Putamen (tissue), 1 donor: ENCODE measurements at regions not wholly inside any gene's neighbourhood (a gene's known extent, or its start where the extent isn't known, plus 50 kb on each side); places are given as distances from the start of the nearest gene placed in this dataset.
"Not testable (repeated sequence)": the region's sequence is repeated elsewhere in the genome, so short reads cannot be mapped to it uniquely, and the experiment has no call there.

Experiments
- DNase-seq: peaks from one replicate; pipeline ENCODE4 v3.0.0-alpha.2; 2016; ENCODE audit warnings: low spot score

GRCh38 chr20:53818457-53819177 is 225.0 kb upstream of the ZNF217 start:
- DNase-seq: no peak

DNA sequence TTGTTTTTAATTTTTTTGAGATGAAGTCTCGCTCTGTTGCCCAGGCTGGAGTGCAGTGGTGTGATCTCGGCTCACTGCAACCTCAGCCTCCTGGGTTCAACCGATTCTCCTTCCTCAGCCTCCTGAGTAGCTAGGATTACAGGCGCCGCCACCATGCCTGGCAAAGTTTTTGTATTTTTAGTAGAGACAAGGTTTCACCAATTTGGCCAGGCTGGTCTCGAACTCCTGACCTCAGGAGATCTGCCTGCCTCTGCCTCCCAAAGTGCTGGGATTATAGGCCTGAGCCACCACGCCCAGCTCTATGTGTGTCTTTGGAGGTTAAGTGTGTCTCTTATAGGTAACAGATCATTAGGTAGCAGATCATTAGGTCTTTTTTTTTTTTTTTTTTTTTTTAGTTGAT is 223.9 kb upstream of the ZNF217 start:
- DNase-seq: not testable (repeated sequence)

DNA sequence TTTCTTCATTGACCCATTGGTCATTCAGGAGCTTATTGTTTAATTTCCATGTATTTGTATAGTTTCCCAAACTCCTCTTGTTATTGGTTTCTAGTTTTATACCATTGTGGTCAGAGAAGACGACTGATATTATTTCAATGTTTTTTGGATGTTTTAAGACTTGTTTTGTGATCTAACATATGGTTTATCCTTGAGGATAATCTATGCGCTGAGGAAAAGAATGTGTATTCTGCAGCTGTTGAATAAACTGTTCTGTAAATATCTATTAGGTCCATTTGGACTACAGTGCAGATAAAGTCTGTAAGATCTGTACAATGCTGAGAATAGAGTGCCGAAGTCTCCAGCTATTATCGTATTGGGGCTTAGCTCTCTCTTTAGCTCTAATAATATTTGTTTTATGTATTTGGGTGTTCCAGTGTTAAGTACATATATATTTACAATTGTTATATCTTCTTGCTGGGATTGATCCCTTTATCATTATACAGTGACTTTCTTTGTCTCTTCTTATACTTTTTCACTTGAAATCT is 223.3 kb upstream of the ZNF217 start:
- DNase-seq: no peak

DNA sequence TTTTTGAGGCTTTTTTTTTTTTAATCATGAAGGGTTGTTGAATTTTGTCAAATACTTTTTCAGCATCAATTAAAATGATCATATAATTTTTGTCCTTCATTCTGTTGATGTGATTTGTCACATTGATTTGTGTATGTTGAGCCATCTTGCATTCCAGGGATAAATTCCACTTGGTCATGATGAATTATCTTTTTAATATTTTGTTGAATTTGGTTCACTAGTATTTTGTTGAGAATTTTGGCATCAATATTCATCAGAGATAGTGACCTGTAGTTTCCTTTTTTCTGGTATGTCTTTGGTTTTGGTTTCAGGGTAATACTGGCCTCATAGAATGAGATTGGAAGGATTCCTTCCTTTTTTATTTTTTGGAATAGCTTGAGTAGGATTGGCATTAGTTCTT is 221.9 kb upstream of the ZNF217 start:
- no peak for DNase-seq

DNA sequence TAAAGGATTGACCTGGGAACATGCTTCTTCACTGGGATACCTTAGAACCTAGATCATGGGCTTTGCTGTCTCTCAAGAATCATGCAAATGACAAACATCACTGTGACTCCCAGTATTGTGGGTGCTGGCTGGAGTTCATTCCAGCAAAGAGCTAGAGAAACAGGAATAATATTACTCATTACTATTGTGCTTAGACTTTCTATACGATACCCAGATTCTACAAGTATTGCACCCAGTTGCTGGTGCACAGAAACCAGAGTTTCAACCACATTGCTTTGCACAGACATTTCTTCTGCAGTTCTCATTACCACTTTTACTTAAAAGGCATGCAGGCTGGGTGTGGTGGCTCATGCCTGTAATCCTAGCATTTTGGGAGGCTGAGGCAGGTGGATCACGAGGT is 220.4 kb upstream of the ZNF217 start:
- no peak for DNase-seq

- DNase-seq: no peak
These were observed 220.0 kb upstream of the ZNF217 start for GRCh38 chr20:53813636-53814035.

GRCh38 chr20:53811577-53811976 is 217.9 kb upstream of the ZNF217 start:
- no peak for DNase-seq

DNA sequence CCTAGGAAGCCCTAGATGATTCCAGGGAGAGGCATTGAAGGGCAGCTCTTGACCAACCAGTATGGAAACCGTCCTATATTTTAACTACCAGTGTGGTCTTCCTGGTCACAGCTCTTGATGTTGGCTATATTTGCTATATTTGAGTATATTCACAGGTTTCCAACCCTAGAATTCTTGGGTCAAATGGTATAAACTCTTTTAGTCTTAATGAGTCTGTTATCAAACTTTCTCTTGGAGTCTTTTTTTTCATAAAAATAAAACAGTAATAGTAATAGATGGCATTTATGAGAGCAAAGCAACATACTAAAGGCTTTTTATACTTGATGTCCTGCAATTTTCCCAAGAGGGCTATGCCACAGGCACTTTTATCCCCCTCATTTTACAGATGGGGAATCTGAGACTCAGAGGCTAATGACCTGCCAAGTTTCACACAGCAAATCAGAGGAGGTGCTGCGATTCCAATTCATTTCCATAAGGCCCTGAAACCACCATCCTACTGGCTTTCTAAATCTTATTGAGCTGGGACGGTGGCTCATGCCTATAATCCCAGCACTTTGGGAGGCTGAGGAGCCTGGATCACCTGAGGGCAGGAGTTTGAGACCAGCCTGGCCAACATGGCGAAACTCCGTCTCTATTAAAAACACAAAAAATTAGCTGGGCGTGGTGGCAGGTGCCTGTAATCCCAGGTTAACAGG is 217.2 kb upstream of the ZNF217 start:
- no peak for DNase-seq

- DNase-seq: no peak
These were observed 216.2 kb upstream of the ZNF217 start for GRCh38 chr20:53809728-53810365.

DNA sequence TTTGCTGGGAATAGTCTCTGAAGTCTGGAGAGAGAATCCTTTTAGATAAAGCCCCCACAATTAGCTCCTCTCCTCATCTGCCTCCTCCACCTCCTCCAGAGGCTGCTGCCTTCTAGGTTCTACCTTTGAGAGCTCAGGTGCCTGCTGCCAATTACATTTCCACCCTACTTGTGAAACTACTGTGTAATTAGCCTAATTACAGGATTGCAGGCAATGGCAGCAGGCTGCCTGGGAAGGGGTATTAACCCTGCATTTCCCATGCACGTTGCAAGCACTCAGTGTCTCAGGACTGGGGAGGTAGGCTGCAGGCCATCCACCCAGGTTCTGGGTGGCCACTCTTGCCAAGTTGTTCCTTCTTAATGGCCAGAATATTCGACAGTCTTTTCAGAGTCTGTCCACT is 215.6 kb upstream of the ZNF217 start:
- DNase-seq: no peak

DNA sequence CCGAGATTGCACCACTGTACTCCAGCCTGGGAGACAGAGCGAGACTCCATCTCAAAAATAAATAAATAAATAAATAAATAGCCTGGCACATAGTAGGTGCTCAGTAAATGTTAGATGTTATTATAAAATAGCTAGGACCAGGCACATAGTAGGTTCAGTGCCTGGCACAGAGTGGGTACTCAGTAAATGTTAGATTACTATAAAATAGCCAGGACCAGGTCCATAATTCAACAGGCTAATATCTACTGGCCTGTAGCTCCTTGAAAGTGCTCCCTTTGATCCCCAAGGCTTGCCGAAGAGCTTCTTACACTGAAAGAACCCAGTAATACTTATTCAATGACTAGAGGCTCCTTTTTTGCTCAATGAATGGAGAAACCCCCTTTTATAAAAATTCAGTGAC is 215.1 kb upstream of the ZNF217 start:
- DNase-seq: no peak

DNA sequence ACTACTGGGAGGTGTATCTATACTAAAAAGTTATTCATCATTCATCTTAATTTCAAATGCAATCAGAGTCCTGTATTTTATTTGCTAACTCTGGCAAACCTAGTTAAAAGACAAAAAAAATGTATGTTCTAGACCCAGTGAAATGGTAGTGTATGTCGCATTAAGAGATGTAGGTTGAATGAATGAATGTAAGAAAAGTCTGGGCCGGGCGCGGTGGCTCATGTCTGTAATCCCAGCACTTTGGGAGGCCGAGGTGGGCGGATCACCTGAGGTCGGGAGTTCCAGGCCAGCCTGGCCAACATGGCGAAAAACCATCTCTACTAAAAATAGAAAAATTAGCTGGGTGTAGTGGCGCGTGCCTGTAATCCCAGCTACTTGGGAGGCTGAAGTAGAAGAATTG is 214.7 kb upstream of the ZNF217 start:
- not testable (repeated sequence) for DNase-seq

GRCh38 chr20:53806683-53807401 is 213.2 kb upstream of the ZNF217 start:
- no peak for DNase-seq

- DNase-seq: no peak
These were observed 212.3 kb upstream of the ZNF217 start for GRCh38 chr20:53805895-53806384.

DNA sequence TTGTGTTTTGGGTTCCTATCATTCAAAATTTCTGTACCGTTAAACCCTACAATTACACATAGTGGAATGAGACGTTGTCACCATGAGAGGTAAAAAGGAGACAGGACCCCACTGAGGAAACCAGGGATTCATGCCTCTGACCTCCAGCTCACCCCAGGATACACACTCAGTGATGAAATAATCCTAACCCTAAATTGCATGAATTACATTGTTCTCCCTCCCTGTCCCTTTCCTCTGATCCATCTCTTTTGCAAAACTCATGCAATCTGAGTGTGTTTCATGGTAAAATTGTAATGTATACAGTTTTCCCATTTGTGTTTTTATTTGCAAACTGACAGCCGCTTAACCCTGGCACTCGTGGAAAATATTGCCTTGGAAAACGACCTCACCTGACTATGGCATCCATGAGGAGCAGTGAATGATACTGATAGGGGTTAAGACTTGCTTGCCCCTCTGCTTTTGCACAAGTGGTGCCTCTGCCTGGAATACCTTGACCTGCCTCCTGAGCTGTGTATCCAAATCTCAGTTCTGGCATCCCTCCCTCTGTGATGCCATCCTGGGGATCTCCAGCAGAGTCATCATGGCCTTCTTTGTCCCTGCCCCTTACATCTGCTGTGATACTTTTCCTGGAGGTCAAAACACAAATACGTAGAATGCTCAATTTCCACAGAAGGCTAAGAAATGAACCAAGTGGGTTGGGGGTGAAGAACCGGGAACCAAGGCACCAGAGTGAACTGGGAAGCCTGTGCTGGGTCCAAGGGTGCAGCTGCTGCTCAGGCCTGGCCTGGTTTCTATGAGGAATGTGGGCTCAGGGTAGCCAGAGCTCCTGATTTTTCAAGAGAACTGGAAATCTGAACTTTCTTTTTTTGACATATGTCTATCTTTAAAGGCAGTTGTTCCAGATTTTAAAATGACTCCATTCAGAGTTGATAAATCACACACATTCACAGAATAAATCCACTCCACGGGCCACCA is 211.6 kb upstream of the ZNF217 start:
- DNase-seq: no peak

- not testable (repeated sequence) for DNase-seq
These were observed 210.7 kb upstream of the ZNF217 start for GRCh38 chr20:53804308-53804707.

DNA sequence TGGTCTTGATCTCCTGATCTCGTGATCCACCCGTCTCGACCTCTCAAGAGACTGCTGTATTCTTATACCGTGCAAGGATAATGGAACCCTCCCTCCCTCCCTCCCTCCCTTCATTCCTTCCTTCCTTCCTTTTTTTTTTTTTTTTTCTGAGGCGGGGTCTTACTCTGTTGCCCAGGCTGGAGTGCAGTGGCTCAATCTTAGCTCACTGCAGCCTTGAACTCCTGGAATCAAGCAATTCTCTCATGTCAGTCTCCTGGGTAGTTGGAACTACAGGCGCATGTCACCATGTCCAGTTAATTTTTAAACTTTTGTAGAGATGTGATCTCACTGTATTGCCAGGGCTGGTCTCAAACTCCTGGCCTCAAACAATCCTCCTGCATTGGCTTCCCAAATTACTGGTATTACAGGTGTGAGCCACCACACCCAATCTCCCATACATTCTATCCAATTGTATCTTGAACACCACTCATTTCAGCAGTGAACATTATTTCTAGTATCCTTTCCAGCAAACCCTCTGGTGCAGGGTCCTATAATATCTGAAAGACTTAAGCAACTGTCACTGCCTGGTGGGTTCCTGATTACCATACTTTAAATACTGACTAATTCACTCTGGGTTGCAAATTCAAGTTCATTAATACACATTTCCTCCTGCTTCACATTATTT is 210.0 kb upstream of the ZNF217 start:
- DNase-seq: no peak

GRCh38 chr20:53801609-53802370 is 208.2 kb upstream of the ZNF217 start:
- no peak for DNase-seq

- no peak for DNase-seq
These were observed 207.4 kb upstream of the ZNF217 start for GRCh38 chr20:53800883-53801604.
